Suppressor macrophage treated with lipopolysaccharide for 1 hour (primary cell): ENCODE measurements at regions not wholly inside any gene's neighbourhood (a gene's known extent, or its start where the extent isn't known, plus 50 kb on each side); places are given as distances from the start of the nearest gene placed in this dataset.

Source experiments
- DNase-seq, 3 donors: peaks; one replicate each; pipeline ENCODE4 v3.0.0-alpha.2; 2020 to 2022

DNA sequence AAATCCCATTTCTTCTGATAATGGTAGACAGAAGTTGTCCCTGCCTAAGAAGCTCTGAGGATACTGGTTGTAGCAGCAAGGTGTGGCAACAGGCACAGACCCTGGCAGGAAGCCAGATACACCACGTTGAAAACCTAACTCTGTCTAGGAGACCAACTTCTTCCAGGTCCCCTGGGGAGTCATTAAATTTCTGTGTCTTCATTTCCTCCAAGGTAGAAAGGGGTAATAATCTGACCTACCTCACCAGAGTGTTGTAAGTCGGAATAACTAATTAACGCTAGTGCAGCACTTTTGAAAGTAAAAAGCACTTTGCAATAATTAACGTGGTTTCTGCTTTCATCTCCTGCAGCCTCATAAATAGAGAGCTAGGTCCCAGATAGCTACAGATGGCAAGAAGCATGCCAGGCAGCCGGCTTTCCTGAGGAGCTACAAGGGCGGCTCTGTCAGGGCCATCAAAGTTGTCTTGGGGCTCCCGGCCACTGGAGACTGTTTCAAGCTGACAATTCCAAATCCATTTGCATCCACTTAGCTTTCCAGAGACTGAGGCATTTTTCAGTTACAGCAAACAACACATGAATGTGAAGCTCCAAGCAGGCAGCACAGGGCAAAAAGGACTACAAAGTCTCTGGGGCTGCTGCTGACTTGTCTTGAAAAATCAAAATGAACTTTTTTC lies 176.2 kb downstream of the FOXO1 start:
- DNase-seq = no peak

DNA sequence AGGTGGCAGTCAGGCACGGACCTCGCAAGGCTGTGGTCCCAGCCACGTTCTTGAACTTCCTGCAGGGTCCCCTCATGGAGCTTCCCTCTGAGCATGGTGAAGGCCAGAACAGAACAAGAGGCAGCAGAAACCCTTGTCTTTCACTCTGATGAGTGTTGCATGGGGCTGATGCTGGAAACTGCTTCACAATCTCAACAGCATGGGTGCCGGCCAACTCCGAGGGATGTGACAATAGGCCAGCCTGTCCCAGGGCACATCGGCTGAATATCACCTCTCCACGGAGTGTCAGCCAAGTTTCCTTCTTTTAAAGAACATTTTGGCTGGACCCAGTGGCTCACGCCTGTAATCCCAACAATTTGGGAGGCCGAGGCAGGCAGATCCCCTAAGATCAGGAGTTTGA lies 173.9 kb downstream of the FOXO1 start:
- no peak for DNase-seq

DNA sequence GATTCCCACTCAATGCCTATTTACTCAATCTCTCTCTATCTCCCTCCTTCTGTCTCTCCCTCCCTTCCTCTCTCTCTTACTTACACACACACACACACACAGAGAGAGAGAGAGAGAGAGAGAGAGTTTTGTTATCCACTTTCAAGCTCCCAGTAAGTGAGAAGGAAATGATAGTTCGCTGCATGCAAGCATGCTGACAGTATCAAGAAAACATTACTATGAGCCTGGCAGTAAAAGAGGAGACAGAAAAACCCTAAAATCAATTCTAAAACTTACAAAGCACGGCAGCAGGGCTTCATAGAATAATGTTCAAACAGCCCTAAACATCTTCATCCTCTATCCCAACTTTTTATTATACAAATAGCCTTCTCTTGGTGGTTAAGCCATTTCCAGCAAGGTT lies 171.9 kb downstream of the FOXO1 start:
- DNase-seq = no peak

DNA sequence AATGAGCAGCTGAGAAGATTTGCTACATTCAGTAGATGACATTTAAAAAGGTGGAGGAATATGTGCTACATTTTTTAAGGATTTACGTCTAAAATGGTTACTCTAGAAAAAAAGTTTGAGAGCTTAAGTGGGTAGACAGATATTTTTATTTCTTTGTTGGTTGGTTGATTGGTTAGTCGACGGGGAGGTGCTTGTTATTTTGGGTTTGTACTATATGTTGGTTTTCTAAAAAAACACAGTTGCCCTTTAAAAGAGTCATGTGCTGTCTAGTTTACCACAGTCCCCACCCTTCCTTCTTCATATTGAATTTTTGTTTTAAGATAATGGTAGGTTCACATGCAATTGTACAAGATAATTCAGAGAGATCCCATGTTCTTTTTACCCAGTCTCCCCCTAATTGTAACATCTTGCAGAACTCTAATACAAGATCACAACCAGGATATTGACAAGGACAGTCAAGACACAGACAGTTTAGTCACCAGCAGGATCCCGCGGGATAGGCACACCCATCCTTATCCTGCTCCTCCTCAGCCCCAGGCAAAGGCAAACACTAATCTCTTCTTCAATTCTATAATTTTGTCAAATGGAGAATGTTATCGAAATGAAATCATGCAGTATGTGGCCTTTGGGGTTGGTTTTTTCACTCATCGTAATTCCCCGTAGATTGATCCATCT lies 171.4 kb downstream of the FOXO1 start:
- DNase-seq = no peak

DNA sequence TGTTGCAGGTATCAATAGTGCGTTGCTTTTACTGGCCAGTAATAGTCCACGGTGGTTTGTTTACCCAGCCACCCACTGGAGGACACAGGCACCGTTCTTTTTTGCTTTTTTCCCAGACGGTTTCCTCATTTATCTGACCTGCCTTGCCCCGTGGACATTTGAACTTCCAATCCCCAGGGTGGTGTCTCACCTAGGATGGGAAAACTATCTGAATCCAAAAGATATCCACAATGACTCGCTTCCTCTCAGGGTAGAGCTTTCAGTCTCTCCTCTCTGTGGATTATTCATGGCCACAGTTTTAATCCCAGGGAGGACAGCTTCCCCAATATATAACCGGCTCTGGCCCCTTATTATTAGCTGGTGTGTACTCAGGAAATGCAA lies 170.8 kb downstream of the FOXO1 start:
- no peak for DNase-seq

DNA sequence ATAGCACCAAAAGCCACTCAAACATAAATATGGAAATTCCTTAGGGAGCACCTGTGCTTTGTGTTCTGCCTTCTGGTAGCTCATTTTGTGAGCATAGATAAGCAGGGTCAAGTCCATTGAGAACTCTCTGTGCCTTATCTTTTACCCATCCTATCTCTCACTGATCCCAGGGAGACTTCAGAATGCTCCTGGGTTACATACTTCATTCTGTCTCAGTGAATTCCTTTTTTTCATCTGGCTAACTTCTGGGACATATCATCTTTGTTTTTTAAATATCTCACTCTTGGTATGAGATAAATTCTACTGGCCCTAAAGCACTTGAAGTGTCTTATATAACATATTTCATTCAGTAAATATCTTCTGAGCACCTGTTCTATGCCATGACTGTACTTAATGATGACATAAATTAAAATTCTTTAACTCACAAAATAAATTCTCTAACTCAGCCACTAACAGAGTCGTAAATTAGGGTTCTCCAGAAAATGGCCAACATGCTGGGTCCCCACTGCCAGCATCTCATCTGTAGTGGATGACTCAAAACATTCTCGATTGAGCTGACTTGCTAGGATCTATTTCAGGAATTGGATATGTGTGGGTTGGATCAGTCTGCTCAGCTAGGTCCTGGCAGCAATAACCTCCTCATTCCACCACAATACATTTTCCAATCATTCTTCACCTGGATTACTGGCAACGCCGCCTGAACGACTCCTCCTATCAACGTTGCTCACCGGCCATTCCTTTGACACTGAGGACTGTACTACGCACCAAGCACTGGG lies 170.2 kb downstream of the FOXO1 start:
- DNase-seq = no peak

DNA sequence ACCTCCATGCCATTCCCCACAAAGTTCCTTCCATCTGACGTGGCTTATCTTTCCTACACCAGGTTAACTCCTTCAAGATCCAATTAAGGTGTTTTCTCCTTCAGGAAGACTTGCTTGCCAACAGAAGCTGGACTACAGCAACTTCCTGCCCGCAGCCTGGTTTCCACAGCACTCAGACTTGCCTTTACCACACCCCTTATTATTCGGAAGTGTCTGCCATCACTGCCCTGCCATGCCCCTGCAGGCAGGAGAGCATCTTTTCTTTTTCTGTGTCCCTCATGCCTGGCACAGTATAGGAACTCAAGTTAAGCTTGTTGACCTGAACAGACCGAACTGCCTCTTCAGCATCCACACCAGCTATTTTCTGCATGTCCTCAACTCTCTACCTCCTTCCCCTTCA lies 168.0 kb downstream of the FOXO1 start:
- DNase-seq = no peak

DNA sequence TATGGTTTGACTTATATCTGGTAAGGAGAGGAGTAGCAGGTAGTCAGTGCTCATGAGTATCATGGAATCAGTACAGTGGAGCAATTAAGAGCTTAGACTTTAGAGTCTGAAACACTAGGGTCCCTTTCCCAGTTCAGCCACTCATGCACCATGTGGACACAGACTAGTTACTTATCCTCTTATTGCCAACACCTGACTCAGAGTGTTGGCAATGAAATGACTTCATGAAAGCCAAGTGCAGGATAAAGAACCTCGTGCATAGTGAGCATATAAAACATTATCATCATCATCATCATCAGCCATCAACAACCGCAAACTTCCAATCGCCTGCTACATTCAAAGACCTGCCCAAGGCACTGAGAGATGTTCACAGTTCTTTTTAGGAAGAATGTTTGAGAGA lies 164.2 kb downstream of the FOXO1 start:
- no peak for DNase-seq

DNA sequence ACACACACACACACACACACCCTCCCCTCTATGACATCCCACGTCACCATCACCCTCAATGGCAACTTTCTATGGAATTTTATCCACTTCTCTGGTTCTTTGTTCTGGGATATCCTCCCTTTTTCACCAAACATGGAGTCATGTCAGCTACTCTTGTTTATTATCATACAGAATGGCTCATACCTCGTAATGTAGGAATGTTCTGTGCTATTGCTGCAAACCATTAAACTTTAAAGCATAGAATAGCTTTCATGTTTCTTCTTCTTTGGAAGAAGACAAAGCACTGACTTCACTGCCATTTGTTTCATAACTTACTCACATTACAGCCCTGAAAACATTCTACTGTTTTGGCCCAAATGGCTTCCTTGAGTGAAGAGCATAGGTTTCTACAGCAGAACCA lies 163.4 kb downstream of the FOXO1 start:
- DNase-seq = no peak

DNA sequence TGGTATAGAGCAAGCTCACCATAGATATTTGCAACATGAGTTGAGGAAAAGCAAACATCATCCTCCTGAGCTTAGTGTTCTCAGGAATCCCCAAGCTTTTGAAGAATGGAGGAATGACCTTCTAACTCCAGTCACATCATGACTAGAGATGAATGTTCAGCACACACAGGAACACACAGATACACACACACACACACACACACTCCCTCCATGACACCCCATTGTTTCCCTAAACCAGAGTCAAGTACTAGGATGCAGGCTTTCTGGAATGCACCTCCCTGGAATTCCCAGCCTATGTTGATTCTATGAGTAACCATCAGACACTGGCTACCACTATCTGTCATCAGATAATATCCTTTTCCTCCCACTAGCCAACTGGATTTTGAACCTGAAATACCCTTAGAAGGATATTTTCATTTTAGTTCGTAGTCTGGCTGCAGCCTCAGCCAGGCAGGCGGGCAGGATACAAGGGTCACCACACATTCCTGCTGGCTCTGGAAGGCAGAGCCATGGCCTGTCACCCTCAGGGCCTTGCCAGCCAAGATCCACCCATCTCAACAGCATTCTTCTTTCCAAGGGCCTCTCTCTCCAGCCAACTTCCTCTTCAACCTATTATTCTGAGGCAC lies 162.4 kb downstream of the FOXO1 start:
- DNase-seq = peak; percentile 36 to 60 (median 37)

DNA sequence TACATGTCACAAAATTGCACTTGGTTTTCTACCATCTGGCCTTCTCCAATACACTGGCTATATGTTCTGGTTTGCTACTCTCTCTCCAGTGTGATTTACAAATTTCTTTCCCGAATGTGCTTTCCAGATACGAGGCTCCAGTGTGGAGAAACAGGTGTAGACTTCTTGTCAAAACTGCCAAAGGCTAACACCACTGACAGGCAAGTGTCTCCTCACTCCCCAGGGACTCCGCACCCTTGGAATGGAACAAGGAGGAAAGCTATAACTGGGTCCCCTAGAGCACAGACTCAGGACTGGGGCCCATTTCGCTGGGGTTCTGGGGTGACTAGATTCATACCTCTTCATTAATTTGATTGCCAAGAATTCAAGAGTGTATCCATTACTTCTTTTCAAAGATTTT lies 161.8 kb downstream of the FOXO1 start:
- DNase-seq = no peak

DNA sequence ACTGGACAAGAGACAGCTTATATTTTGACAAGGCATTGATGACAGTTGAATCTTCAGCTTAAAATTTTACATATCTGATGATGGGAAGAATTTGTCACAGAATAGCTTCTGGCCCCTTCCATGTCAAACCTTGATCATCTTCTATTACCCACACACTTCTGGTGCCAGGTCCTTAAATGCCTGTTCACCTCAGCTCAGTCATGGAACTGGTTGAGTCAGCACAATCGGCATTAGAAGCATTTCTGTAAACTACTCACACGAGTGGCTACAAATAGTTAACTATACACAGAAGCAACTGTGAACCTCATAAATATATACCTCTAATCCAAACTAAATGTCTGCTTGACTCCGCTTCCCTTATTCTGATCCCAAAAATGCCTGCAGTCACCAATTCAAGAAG lies 161.2 kb downstream of the FOXO1 start:
- no peak for DNase-seq
